Tibial nerve (tissue), 4 donors: ENCODE measurements at regions not wholly inside any gene's neighbourhood (a gene's known extent, or its start where the extent isn't known, plus 50 kb on each side); places are given as distances from the start of the nearest gene placed in this dataset.

Source experiments
- DNase-seq, 2 donors: peaks; one replicate each; pipeline ENCODE4 v3.0.0-alpha.2; 2019; ENCODE audit warnings: low spot score in 2 of 2
- H3K27ac ChIP-seq, 4 donors: fragments of 200-600 bp; sonication (generic) in 3 of 4; one replicate each; pipeline ENCODE4 v1.5.1; 2017 to 2019; ENCODE audit warnings: mild to moderate bottlenecking in 1 of 4
- H3K27me3 ChIP-seq, 2 donors: fragments of 200-600 bp; sonication (generic) in 1 of 2; one replicate each; pipeline versions ENCODE4 v1.5.1 to v1.6.0; 2017 to 2019
- H3K36me3 ChIP-seq, 3 donors: fragments of 200-600 bp; sonication (generic); one replicate each; pipeline ENCODE4 v1.5.1; 2018 to 2019
- H3K4me1 ChIP-seq, 4 donors: fragments of 200-600 bp; sonication (generic) in 3 of 4; one replicate each; pipeline ENCODE4 v1.5.1; 2017 to 2019
- H3K4me3 ChIP-seq, 4 donors: fragments of 200-600 bp; sonication (generic) in 3 of 4; one replicate each; pipeline ENCODE4 v1.5.1; 2017 to 2019; ENCODE audit warnings: mild to moderate bottlenecking in 1 of 4, moderate library complexity in 1 of 4
- H3K9me3 ChIP-seq, 4 donors: fragments of 200-600 bp; sonication (generic) in 3 of 4; one replicate each; pipeline ENCODE4 v1.5.1; 2017 to 2019
- CTCF ChIP-seq, 5 experiments: fragments of 200-600 bp in 3 of 5; fragments of 450-650 bp in 2 of 5; sonication (generic) in 3 of 5; IDR thresholded peaks; one replicate each; pipeline ENCODE4 v1.5.1; 2016 to 2019; ENCODE audit warnings: antibody characterized with exemption in 5 of 5, mild to moderate bottlenecking in 3 of 5, moderate library complexity in 2 of 5
- EP300 ChIP-seq, 2 donors: sonication (generic); formaldehyde crosslinking; IDR thresholded peaks; one replicate each; pipeline ENCODE4 v1.6.1; 2017; ENCODE audit warnings: antibody characterized with exemption in 2 of 2, mild to moderate bottlenecking in 1 of 2
- POLR2A ChIP-seq, 2 donors: fragments of 450-650 bp; IDR thresholded peaks; one replicate each; pipeline ENCODE4 v1.6.1; 2017; ENCODE audit warnings: antibody characterized with exemption in 2 of 2, mild to moderate bottlenecking in 2 of 2, moderate library complexity in 2 of 2
- WGBS, 2 donors: methylation state at CpG; one replicate each; pipeline ENCODE4 v1.1.5; 2018; 5-methylcytosine and 5-hydroxymethylcytosine counted together

- no peak for DNase-seq
- Histone ChIP-seq H3K36me3 (no peaks in the 10 kb centered on the region), H3K27ac (no peak overlapping the region), H3K27me3 (no peaks in the 10 kb centered on the region), H3K4me3 (no peak overlapping the region), H3K9me3 (no peaks in the 10 kb centered on the region), H3K4me1 (no peaks in the 10 kb centered on the region)
- TF ChIP-seq POLR2A (IDR thresholded peaks at IDR 0.05): no peak
- TF ChIP-seq EP300 (IDR thresholded peaks at IDR 0.05): no peak
- TF ChIP-seq CTCF (IDR thresholded peaks at IDR 0.05): no peak
- WGBS, 2 donors: 52 to 58% methylated on average over 4 of the region's 4 CpGs
Observed at GRCh38 chr6:143569040-143569439, 57.5 kb upstream of the FUCA2 start.

- Histone ChIP-seq H3K4me1 (no peaks in the 10 kb centered on the region), H3K27me3 (no peaks in the 10 kb centered on the region), H3K9me3 (no peaks in the 10 kb centered on the region), H3K4me3 (no peak overlapping the region), H3K36me3 (no peaks in the 10 kb centered on the region), H3K27ac (no peak overlapping the region)
- DNase-seq: no peak
- TF ChIP-seq CTCF (IDR thresholded peaks at IDR 0.05): no peak
- no peak for TF ChIP-seq EP300 (IDR thresholded peaks at IDR 0.05)
- WGBS, 2 donors: 76 to 79% methylated on average over 6 of the region's 6 CpGs
Observed at GRCh38 chr6:143564484-143565017, 53.0 kb upstream of the FUCA2 start.

- no peak for DNase-seq
- 70 to 75% methylated on average over 4 of the region's 4 CpGs for WGBS, 2 donors
- Histone ChIP-seq H3K27ac (no peak overlapping the region), H3K4me1 (no peaks in the 10 kb centered on the region), H3K27me3 (no peaks in the 10 kb centered on the region), H3K36me3 (no peaks in the 10 kb centered on the region), H3K9me3 (no peaks in the 10 kb centered on the region), H3K4me3 (no peak overlapping the region)
- TF ChIP-seq POLR2A (IDR thresholded peaks at IDR 0.05): no peak
- no peak for TF ChIP-seq EP300 (IDR thresholded peaks at IDR 0.05)
- TF ChIP-seq CTCF (IDR thresholded peaks at IDR 0.05): no peak
Observed at GRCh38 chr6:143562143-143562542, 50.6 kb upstream of the FUCA2 start.
